ENCODE measurements at regions not wholly inside any gene's neighbourhood (a gene's known extent, or its start where the extent isn't known, plus 50 kb on each side); places are given as distances from the start of the nearest gene placed in this dataset.

DNA sequence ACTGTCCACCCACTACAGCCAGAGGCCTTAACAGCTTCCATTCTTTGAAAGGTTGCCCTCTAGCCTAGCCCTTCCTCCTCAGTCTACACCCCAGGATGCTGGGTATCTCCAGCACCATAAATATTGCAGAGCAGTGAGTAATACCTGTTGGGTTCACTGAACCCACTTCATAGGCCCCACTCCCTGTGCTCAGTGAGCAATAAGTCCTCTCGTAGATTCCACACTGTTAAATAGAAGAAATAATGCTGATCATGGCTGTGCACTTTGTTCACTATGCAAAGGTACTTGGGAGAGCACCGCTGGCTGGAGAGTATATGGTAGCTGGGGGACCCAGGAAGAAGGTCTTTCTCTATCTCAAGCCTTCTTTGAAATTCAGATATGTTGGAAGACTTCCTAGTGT lies 87.3 kb downstream of the RSPH3 start:
- TF ChIP-seq EP300 (IDR thresholded peaks at IDR 0.05; ENCODE audit: borderline replicate concordance in 1 of 2, low read depth in 1 of 2, low read length in 1 of 2) (no peak), GABPA (IDR thresholded peaks at IDR 0.05; ENCODE audit: low read depth) (no peak), TEAD4 (IDR thresholded peaks at IDR 0.05; ENCODE audit: borderline replicate concordance, insufficient read depth) (no peak), POLR2AphosphoS5 (IDR thresholded peaks at IDR 0.05; ENCODE audit: low read depth, low read length) (no peak), CHD2 (IDR thresholded peaks at IDR 0.05; ENCODE audit: low read length, partially characterized antibody) (no peak), SMC3 (IDR thresholded peaks at IDR 0.05; ENCODE audit: low read depth, low read length) (no peak)
- TF ChIP-seq, protein P1, sequence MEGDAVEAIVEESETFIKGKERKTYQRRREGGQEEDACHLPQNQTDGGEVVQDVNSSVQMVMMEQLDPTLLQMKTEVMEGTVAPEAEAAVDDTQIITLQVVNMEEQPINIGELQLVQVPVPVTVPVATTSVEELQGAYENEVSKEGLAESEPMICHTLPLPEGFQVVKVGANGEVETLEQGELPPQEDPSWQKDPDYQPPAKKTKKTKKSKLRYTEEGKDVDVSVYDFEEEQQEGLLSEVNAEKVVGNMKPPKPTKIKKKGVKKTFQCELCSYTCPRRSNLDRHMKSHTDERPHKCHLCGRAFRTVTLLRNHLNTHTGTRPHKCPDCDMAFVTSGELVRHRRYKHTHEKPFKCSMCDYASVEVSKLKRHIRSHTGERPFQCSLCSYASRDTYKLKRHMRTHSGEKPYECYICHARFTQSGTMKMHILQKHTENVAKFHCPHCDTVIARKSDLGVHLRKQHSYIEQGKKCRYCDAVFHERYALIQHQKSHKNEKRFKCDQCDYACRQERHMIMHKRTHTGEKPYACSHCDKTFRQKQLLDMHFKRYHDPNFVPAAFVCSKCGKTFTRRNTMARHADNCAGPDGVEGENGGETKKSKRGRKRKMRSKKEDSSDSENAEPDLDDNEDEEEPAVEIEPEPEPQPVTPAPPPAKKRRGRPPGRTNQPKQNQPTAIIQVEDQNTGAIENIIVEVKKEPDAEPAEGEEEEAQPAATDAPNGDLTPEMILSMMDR (IDR thresholded peaks at IDR 0.05): no peak
- TF ChIP-seq, protein P2, sequence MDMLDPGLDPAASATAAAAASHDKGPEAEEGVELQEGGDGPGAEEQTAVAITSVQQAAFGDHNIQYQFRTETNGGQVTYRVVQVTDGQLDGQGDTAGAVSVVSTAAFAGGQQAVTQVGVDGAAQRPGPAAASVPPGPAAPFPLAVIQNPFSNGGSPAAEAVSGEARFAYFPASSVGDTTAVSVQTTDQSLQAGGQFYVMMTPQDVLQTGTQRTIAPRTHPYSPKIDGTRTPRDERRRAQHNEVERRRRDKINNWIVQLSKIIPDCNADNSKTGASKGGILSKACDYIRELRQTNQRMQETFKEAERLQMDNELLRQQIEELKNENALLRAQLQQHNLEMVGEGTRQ (IDR thresholded peaks at IDR 0.05; ENCODE audit: borderline replicate concordance, low read depth, low read length): no peak
- TF ChIP-seq, protein P3, sequence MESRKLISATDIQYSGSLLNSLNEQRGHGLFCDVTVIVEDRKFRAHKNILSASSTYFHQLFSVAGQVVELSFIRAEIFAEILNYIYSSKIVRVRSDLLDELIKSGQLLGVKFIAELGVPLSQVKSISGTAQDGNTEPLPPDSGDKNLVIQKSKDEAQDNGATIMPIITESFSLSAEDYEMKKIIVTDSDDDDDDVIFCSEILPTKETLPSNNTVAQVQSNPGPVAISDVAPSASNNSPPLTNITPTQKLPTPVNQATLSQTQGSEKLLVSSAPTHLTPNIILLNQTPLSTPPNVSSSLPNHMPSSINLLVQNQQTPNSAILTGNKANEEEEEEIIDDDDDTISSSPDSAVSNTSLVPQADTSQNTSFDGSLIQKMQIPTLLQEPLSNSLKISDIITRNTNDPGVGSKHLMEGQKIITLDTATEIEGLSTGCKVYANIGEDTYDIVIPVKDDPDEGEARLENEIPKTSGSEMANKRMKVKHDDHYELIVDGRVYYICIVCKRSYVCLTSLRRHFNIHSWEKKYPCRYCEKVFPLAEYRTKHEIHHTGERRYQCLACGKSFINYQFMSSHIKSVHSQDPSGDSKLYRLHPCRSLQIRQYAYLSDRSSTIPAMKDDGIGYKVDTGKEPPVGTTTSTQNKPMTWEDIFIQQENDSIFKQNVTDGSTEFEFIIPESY (IDR thresholded peaks at IDR 0.05; ENCODE audit: borderline replicate concordance, low read depth): no peak
- TF ChIP-seq, protein P4, sequence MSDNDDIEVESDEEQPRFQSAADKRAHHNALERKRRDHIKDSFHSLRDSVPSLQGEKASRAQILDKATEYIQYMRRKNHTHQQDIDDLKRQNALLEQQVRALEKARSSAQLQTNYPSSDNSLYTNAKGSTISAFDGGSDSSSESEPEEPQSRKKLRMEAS (IDR thresholded peaks at IDR 0.05; ENCODE audit: low read depth): no peak
